GM18870 (cell line): ENCODE measurements at regions not wholly inside any gene's neighbourhood (a gene's known extent, or its start where the extent isn't known, plus 50 kb on each side); places are given as distances from the start of the nearest gene placed in this dataset.

Experiments
- ATAC-seq: cut with Tn5 transposase; IDR thresholded peaks from one replicate; pipeline ENCODE4 v1.9.1; 2021; ENCODE audit warnings: moderate library complexity; ENCODE audit not compliant: unreplicated experiment

DNA sequence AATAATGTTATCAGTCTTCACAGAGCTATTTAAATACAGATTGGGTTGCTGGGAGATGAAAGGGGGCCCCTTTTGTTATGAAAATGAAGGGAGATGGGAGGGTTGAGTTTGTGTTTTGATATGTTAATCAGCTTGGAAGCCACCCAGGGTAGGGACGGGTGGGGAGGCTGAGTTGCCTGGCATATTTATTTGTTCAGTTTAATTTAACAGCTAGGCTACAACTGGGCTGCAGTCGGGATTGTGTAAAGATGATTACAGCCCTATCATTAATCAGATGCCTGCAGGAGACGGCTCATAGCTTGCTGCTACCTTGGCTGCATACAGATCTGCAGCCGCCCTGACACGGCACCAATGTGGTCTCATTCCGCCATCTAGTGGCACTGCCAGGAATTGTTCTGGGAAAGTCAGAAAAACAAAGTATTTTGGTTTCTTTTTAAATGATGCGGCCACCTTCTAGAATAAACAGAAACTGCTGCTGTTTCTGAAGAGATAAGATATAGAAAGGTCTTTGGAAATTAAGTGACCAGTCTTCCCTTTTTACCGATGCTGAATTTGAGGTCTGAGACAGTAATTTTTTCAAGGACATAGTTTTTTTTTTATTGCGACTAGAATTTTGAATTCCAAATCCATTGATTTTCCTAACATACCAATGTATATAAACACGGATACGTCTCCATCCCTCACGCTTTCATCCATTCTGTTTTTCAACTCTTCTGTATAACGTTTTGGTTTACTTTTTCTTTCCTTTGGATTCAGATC is 458.0 kb upstream of the ASIC2 start:
- no peak for ATAC-seq

GRCh38 chr17:33751702-33752065 is 458.6 kb upstream of the ASIC2 start:
- ATAC-seq, result no peak

DNA sequence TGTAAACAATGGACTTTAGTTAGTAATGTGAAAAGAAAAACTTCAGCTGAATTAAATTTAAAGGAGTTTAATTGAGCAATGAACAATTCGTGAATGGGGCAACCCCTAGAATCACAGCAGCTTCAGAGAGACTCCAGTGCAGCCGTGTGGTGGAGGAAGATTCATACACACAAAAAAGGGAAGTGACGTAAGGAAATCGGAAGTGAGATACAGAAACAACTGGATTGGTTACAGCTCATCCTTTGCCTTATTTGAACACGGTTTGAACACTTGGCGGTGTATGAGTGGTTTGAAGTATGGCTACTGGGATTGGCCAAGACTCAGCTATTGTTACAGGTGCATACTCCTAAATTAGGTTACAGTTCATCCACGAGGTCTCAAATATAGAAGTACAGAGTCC is 460.4 kb upstream of the ASIC2 start:
- ATAC-seq, result no peak

- no peak for ATAC-seq
Observed at GRCh38 chr17:33756021-33756420, 462.9 kb upstream of the ASIC2 start.

- ATAC-seq, result no peak
Observed at GRCh38 chr17:33765871-33766270, 472.8 kb upstream of the ASIC2 start.

GRCh38 chr17:33766721-33767120 is 473.6 kb upstream of the ASIC2 start:
- no peak for ATAC-seq

- ATAC-seq, result no peak
Observed at GRCh38 chr17:33769066-33769465, 476.0 kb upstream of the ASIC2 start.

DNA sequence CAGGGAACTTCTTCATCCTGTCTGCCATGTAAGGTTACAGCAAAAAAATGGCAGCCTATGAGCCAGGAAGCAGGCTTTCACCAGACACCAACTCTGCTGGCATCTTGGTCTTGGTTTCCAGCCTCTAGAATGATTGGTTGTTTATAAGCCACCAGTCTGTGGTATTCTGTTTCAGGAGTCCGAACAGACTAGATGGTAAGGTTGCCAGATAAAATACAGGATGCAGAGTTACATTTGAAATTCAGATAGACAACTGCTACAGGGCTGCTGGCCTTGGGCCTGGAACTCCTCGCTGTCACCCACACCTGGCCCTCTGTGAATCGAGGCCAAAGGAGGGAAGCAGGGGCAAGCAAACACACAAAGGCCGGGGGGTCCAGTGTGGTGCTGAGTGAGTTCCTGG is 478.8 kb upstream of the CCL2 start:
- ATAC-seq, result no peak

- ATAC-seq, result no peak
Observed at GRCh38 chr17:33776903-33777302, 478.2 kb upstream of the CCL2 start.

- no peak for ATAC-seq
Observed at GRCh38 chr17:33777674-33778073, 477.4 kb upstream of the CCL2 start.

- no peak for ATAC-seq
Observed at GRCh38 chr17:33778505-33779233, 476.4 kb upstream of the CCL2 start.

GRCh38 chr17:33779234-33779591 is 475.9 kb upstream of the CCL2 start:
- ATAC-seq, result no peak

- no peak for ATAC-seq
Observed at GRCh38 chr17:33785281-33785680, 469.8 kb upstream of the CCL2 start.

GRCh38 chr17:33786478-33786877 is 468.6 kb upstream of the CCL2 start:
- ATAC-seq, result no peak

GRCh38 chr17:33789658-33790057 is 465.4 kb upstream of the CCL2 start:
- no peak for ATAC-seq

DNA sequence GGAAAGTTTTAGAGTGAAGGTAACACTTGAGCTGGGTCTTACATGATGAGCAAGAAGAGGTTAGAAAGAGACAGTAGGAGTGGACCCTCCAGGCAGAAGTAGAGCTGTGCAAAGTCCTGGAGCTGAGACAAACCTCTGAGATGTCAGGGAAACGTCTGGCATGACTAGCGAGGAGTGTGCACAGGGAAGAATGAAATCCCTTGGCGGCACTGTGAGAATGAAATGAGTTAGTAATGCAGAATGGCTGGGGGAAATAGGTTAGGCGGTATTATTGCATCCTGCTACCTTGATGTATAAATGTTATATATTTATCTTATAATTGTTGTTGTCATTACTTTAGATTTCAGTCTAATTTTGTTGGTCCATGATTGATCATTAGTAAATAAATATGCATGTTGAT is 457.9 kb upstream of the CCL2 start:
- no peak for ATAC-seq

GRCh38 chr17:33798308-33798707 is 456.8 kb upstream of the CCL2 start:
- no peak for ATAC-seq

GRCh38 chr17:33802349-33803198 is 452.5 kb upstream of the CCL2 start:
- no peak for ATAC-seq

GRCh38 chr17:33803199-33803685 is 451.8 kb upstream of the CCL2 start:
- ATAC-seq, result no peak

- ATAC-seq, result no peak
Observed at GRCh38 chr17:33803686-33804085, 451.4 kb upstream of the CCL2 start.

DNA sequence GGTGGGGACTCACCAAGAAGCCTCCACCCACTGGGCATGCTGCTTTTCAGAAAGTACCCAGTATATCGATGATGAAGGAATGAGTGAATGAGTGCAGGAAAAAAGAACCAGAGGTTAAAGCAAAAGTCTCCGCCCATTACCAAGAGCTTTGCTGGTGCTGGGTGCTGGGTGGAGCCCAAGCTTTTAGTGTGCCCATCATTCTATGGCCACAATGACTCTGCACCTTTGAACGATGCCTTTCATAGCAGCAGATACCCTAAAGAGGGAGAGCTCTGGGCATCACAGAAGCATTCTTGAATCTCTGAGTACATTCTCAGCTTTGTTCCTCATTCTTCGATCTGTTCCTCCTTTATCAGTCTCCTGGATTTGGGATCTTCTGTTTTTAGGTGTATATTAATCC is 450.7 kb upstream of the CCL2 start:
- ATAC-seq, result no peak

- no peak for ATAC-seq
Observed at GRCh38 chr17:33806631-33807030, 448.5 kb upstream of the CCL2 start.
